ENCODE measurements at regions not wholly inside any gene's neighbourhood (a gene's known extent, or its start where the extent isn't known, plus 50 kb on each side); places are given as distances from the start of the nearest gene placed in this dataset.
"Not testable (repeated sequence)": the region's sequence is repeated elsewhere in the genome, so short reads cannot be mapped to it uniquely, and the experiment has no call there.

DNA sequence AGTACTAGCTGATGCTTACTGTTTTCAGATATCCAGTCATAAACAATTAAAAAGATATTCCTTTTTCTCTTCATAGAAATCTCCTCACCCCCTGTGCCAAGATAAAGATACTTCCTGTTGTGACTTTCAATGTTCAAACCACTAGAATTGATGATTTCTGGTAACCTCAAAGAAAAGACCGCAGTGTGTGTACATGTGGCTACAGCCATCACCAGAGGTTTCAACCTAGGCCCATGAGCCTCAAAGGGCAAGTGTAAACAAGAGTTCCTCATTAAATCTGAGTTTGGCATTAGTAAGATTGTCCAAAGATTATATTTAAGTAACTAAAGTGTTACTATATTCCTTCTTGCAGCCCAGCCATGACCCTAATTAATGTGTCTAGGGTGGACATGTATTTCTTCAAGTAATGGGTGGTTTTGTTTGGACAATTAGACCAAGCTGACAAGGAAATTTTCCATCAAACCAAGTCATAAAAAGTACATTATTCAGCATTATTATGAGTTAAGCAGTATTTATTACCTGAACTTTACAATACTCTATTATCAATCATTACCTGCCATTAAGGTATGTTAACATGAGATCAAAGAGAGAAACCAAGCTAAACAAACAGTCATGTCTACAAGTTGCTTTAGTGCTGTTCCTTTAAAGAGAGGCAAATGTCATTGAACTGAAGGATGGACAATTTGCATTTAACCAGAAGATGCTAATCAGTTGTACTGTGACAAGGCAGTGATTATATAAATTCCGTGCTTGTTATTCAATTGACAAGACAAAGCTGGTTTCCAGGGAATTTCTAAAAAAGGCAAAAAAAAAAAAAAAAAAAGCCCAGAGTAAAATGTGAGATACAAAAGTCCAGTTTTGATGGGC, 382.7 kb downstream of the LNPK start:
- no peak for DNase-seq (ENCODE audit: low read depth in 2 of 2)

DNA sequence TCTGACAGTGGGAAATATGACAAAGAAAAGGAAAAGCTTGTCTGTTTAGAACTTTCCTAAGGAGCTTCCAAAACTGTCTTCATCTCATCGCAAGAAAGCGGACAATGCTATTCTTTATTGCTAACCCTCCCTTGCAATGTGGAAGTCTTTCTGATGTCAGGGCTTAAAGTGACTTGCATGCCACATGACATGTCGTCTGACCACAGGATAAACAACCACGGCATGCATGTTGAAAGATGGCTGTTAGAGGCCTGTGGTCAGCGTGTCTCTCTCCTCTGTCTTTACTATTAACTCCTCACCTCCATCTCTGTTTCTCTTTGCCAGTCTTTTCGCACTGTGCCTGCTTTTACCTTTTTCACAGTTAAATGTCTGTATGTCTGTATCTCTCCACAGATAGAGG, 389.8 kb downstream of the LNPK start:
- DNase-seq (ENCODE audit: low read depth in 2 of 2), result no peak

DNA sequence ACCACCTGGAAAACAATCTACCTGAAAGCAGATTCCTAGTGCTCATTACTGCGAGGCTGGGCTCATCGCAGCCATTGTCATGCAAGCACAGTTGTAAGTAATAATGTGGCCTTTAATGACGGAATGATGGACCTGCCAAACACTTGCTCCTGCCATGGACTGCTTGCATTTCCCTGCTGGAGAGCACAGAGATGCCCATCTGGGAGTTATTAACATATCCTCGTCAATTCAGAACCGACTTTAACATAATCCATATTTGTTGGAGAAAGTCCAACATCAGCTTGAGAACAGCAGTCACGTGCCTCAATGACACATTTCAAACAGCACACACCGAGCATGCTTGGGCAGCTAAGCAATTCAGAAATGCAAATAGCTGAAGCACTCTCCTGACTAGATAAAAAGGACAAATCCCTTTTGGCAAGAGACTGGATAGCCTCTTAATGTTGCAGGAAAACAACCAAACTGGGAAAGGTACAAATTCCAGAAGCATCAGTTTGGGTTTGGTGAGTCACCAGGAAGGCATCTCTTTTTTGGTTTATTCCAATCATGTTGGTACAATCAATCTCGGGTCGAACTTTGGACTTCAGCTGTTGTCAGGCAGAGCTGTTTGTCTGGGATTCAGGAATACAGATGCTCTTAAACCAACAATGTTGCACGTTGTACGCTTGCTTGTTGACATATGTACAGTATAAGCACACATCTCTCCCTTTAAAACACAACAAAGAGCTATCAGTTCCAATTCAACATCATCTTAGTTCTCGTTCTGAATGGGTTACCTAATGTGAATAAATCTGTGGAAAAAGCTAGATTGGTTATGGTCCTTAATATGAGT, 395.8 kb downstream of the LNPK start:
- DNase-seq (ENCODE audit: low read depth in 2 of 2), result no peak

- DNase-seq (ENCODE audit: low read depth in 2 of 2), result no peak
Observed at GRCh38 chr2:175605640-175606009, 396.4 kb downstream of the LNPK start.

DNA sequence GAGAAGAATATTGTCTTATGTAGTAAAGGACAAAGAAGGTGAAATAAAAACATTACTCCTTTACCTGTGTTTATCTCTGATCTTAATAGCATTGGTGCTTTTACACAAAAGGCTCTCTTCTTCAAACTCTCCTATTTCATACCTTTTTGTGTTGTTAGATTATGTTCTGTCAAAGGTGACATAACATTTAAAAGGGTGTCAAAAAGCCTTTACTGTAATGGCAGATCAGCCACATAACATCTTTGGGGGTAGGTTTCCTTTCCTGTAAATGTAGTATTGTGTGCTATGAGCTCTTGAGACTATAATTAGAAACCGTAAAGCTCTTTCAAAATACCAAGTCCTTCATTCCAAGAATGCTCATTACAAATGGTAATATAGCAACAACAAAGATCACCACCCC, 400.1 kb downstream of the LNPK start:
- DNase-seq (ENCODE audit: low read depth in 2 of 2), result no peak

- DNase-seq (ENCODE audit: low read depth in 2 of 2), result no peak
Observed at GRCh38 chr2:175599966-175600831, 401.9 kb downstream of the LNPK start.

GRCh38 chr2:175597286-175597685, 404.8 kb downstream of the LNPK start:
- no peak for DNase-seq (ENCODE audit: low read depth in 2 of 2)

DNA sequence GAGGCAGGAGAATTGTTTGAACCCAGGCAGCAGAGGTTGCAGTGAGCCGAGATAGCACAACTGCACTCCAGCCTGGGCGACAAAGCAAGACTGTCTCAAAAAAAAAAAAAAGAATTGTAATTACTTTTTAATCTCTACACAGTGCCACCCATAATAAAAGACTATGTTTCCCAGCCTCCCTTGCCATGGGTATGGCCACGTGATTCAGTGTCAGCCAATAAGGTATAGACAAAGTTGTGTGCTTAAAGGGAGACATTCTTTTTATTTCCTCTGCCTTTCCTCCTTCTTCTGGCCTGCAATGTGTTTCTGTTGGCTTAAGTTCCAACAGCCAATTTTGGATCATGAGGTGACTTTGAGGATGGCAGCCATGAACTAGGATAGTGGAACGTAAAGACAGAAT, 406.9 kb downstream of the LNPK start:
- DNase-seq (ENCODE audit: low read depth in 2 of 2), result no peak

- DNase-seq (ENCODE audit: low read depth in 2 of 2), result not testable (repeated sequence)
Observed at GRCh38 chr2:175593686-175594525, 408.2 kb downstream of the LNPK start.

- DNase-seq (ENCODE audit: low read depth in 2 of 2), result not testable (repeated sequence)
Observed at GRCh38 chr2:175588213-175588612, 406.7 kb upstream of the ATP5MC3 start.

- no peak for DNase-seq (ENCODE audit: low read depth in 2 of 2)
Observed at GRCh38 chr2:175585496-175585895, 404.0 kb upstream of the ATP5MC3 start.

- no peak for DNase-seq (ENCODE audit: low read depth in 2 of 2)
Observed at GRCh38 chr2:175580652-175581051, 399.1 kb upstream of the ATP5MC3 start.

GRCh38 chr2:175579646-175580045, 398.1 kb upstream of the ATP5MC3 start:
- no peak for DNase-seq (ENCODE audit: low read depth in 2 of 2)

GRCh38 chr2:175577368-175577970, 396.0 kb upstream of the ATP5MC3 start:
- no peak for DNase-seq (ENCODE audit: low read depth in 2 of 2)

- DNase-seq (ENCODE audit: low read depth in 2 of 2), result no peak
Observed at GRCh38 chr2:175576875-175577274, 395.4 kb upstream of the ATP5MC3 start.

DNA sequence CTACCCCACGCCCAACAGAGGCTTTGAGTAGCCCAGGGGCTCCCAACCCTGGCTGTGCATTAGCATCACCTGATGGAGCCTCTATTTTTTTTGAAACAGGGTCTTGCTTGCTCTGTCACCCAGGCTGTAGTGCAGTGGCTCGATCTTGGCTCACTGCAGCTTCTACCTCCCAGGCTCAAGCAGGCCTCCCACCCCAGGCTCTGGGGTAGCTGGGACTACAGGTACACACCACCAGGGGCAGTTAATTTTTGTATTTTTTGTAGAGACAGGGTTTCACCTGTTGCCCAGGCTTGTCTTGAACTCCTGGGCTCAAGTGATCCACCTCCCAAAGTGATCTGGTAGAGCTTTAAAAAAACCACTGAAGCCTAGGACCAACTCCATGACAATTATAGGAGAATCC, 394.8 kb upstream of the ATP5MC3 start:
- DNase-seq (ENCODE audit: low read depth in 2 of 2), result no peak

DNA sequence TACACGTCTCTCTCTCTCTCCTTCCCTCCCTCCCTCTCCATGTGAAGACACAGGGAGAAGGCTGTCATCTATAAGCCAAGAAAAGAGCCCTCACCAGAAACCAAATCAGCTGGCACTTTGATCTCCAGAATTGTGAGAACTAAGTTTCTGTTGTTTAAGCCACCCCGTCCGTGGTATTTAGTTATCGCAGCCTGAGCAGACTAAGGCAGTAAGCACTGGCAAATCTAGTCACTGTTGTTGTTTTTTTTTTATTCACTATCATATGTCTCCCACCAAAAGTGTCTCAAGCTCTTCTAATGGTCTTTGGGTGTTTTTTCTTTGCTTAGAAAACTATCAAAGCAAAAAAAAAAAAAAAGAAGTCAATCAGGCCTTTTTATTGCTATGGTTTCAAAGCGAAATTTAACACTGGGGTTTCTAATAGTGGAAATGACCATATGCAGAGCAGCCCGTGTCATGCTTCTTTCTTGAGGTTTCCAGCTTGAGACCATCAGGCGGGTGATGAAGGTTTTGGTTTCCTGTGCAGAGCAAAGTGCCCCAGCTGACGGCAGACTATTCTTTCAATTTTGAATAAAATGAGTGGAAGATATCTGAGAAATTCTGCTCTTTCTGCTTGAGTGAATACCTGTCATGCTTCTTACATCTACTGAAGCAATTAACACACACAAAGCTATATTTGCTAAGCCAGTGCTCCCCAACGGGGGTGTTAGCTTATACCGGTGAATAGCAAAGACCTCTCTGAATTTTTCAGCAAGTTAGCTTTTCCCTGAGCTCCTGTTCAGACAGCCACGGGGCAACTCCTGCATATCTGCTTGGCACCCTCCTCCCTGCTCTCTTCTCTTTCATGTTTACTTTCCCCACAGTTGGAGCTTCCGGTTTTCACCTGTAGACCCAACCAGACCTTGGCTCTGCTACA, 394.1 kb upstream of the ATP5MC3 start:
- DNase-seq (ENCODE audit: low read depth in 2 of 2), result no peak

DNA sequence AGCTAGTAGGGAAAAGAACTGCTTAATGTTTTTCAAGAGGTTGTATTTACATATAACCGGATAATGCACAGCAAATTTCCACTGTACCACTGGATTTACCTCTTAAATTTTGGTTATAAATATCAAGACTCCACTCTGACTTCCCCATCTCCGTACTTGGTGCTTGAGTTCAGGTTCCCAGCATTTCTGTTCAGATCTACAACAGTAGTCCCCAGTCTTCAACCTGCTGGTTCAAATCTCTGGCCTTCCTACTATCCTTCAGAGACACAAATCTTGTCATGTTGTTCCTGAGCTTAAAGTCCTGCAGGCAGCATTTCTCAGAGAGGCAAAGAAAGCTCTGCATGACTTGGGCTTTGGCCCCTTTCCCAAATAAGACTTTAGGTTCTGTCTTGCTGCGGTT, 392.6 kb upstream of the ATP5MC3 start:
- DNase-seq (ENCODE audit: low read depth in 2 of 2), result no peak

DNA sequence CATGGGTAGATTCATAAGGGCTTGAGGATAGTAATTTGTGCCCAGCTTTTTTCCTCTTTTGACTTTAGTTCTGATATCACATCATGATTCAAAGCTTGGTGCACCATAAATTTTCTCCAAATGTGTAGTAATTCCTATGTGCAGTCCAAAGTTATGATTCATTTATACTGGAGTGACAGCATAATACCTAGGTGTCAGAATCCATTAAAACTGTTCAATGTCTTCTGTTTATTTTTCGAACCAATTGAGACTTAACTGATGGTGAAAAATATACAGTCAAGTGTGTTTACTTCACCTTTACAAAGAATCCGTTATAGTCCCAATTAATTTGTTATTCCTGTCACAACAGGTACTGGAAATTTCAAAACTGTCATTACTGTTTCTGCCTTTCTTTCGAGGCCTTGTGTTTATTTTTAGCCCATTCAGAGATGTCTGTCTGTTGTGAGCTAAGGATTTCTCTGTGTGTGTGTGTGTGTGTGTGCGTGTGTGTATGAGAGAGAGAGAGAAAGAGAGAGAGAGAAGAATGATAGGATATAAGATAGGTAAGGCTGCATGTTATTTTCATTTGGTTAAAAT, 389.7 kb upstream of the ATP5MC3 start:
- no peak for DNase-seq (ENCODE audit: low read depth in 2 of 2)

Measured in stimulated activated CD4-positive, alpha-beta T cell treated with anti-CD3 and anti-CD28 coated beads, Interleukin-12 subunit alpha, Interleukin-12 subunit beta, amount 100 ng/mL, for 24 hours (primary cell).